ENCODE measurements at regions not wholly inside any gene's neighbourhood (a gene's known extent, or its start where the extent isn't known, plus 50 kb on each side); places are given as distances from the start of the nearest gene placed in this dataset.

- TF ChIP-seq, protein P1, sequence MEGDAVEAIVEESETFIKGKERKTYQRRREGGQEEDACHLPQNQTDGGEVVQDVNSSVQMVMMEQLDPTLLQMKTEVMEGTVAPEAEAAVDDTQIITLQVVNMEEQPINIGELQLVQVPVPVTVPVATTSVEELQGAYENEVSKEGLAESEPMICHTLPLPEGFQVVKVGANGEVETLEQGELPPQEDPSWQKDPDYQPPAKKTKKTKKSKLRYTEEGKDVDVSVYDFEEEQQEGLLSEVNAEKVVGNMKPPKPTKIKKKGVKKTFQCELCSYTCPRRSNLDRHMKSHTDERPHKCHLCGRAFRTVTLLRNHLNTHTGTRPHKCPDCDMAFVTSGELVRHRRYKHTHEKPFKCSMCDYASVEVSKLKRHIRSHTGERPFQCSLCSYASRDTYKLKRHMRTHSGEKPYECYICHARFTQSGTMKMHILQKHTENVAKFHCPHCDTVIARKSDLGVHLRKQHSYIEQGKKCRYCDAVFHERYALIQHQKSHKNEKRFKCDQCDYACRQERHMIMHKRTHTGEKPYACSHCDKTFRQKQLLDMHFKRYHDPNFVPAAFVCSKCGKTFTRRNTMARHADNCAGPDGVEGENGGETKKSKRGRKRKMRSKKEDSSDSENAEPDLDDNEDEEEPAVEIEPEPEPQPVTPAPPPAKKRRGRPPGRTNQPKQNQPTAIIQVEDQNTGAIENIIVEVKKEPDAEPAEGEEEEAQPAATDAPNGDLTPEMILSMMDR (IDR thresholded peaks at IDR 0.05; ENCODE audit: low read depth, low read length): no peak
- no peak overlapping the region for H3K4me3 ChIP-seq (ENCODE audit: low read depth, low read length)
- no peak for DNase-seq (ENCODE audit: low read depth, low spot score)
- in situ Hi-C loops (cut with HindIII; ENCODE audit: low sequenced_read_pairs): no loop called here
Observed at GRCh38 chr12:124230117-124230757, 64.7 kb upstream of the RFLNA start.

DNA sequence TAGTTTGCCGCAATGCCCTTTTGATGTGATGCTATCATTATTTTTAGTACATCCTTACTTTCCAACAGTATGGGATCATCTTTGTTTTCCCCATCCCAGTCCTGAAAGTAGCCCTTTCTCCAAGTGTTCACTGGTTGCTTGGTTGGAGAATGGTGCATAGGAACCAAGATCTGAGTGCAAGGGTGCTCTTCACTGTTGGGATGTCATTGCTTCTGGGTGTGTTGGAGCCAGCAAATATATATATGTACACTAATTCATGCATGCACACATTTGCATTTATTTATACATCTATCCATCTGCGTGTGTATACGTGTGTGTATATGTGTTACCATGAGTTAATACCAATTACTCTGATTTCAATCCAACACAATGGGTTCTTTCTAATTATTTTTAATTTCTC lies 64.1 kb upstream of the RFLNA start:
- TF ChIP-seq, protein P1 (IDR thresholded peaks at IDR 0.05; ENCODE audit: low read depth, low read length): no peak
- no peak for DNase-seq (ENCODE audit: low read depth, low spot score)
- in situ Hi-C loops (cut with HindIII; ENCODE audit: low sequenced_read_pairs): no loop called here
- H3K4me3 ChIP-seq (ENCODE audit: low read depth, low read length): no peak overlapping the region

- DNase-seq (ENCODE audit: low read depth, low spot score): no peak
- in situ Hi-C loops (cut with HindIII; ENCODE audit: low sequenced_read_pairs): no loop called here
- TF ChIP-seq, protein P1 (IDR thresholded peaks at IDR 0.05; ENCODE audit: low read depth, low read length): no peak
Observed at GRCh38 chr12:124231980-124232653, 62.8 kb upstream of the RFLNA start.

GRCh38 chr12:124232654-124232987 lies 62.3 kb upstream of the RFLNA start:
- in situ Hi-C loops (cut with HindIII; ENCODE audit: low sequenced_read_pairs): no loop called here
- TF ChIP-seq, protein P1 (IDR thresholded peaks at IDR 0.05; ENCODE audit: low read depth, low read length): no peak
- no peak for DNase-seq (ENCODE audit: low read depth, low spot score)
- no peak overlapping the region for H3K4me3 ChIP-seq (ENCODE audit: low read depth, low read length)

More at GRCh38 chr12:124231980-124232653, 62.8 kb upstream of the RFLNA start:
- no peak overlapping the region for H3K4me3 ChIP-seq (ENCODE audit: low read depth, low read length)

DNA sequence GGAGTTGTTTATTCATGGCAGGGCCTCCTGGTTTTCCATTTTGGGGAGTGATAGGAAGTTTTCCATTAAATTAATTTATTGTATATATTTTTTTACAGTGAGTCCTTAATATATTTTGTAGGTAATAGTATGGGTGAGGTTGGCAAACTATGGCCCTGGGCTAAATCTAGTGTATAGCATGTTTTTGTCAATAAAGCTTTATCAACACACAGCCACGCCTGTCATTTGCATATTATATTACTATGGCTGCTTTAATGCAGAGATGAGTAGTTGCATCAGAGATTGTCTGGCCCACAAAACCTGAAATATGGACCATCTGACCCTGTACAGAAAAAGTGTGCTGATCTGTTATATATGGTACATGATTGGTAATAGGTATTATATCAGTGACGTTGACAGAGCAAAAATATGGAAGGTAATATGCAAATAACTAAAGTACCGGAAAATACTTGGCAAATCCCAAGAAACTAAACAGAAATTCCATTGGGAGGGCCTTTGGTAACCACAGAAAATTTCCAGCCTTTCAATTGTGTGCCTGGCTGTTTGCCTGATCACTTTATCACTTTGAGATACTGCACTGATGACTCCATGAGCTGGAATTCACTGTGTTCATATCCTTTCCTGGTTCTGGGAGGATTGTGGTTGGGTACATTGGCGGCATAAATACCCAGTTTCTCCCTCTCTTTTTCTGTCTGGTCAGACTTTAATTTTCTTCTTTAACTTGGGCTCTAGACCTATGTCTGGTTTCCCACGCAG lies 61.7 kb upstream of the RFLNA start:
- in situ Hi-C loops (cut with HindIII; ENCODE audit: low sequenced_read_pairs): no loop called here
- TF ChIP-seq, protein P1 (IDR thresholded peaks at IDR 0.05; ENCODE audit: low read depth, low read length): no peak
- peak; percentile 88 for DNase-seq (ENCODE audit: low read depth, low spot score)
- H3K4me3 ChIP-seq (ENCODE audit: low read depth, low read length): no peak overlapping the region

DNA sequence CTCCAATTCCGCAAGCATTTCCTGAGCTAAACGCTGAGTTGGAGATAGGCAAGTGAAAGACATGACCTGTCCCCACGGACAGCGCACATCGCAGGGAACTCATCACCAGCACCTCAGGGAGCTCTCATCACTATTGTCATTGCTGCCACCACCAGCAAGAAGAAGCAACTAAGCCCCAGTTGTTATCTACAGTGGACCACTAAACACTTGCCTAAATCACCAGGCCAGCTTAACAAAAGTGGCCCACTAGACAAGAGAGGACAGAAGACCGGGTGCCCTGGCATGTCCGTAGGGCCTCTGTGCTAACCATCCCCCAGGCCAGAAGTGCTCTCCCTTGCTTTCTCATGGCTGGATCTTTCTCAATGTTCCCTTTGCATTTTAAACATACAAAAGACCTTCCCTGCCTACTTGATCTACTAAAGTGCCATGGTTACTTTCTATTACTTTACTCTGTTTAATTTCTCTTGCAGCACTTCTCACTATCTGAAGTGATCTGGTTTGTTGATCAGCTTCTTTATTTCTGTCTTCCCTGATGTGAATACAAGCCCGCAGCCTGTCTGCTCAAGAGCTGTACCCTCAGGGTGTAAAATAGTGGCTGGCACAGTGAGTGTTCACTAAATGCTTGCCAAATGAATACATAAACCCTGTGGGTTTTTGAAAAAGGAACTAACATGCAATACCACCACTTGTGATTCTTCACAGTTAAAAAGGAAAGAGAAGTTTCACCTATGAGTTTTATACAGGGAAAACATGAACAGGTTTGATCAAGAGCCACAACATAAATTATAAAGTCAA lies 60.9 kb upstream of the RFLNA start:
- peak; percentile 39 for DNase-seq (ENCODE audit: low read depth, low spot score)
- TF ChIP-seq, protein P1 (IDR thresholded peaks at IDR 0.05; ENCODE audit: low read depth, low read length): no peak
- H3K4me3 ChIP-seq (ENCODE audit: low read depth, low read length): no peak overlapping the region
- in situ Hi-C loops (cut with HindIII; ENCODE audit: low sequenced_read_pairs): no loop called here
